Osteoblast (primary cell): ENCODE measurements at regions not wholly inside any gene's neighbourhood (a gene's known extent, or its start where the extent isn't known, plus 50 kb on each side); places are given as distances from the start of the nearest gene placed in this dataset.

ENCODE experiments used
- DNase-seq: peaks from one replicate; pipeline ENCODE4 v3.0.0; 2011; ENCODE audit warnings: low spot score, mixed read lengths; ENCODE audit not compliant: insufficient read length; ENCODE audit errors: missing footprints
- H2AFZ ChIP-seq: 2 replicates; pipeline ENCODE4 v1.6.0; 2011; ENCODE audit warnings: mild to moderate bottlenecking, low read length
- H3K27ac ChIP-seq: 2 replicates; pipeline ENCODE4 v1.5.1; 2011; ENCODE audit warnings: mild to moderate bottlenecking, low read depth, low read length, moderate library complexity
- H3K27me3 ChIP-seq: 2 replicates; pipeline ENCODE4 v1.6.0; 2012; ENCODE audit warnings: mild to moderate bottlenecking, control low read depth, inconsistent platforms, low read length, moderate library complexity; ENCODE audit not compliant: insufficient read depth
- H3K36me3 ChIP-seq: 2 replicates; pipeline ENCODE4 v1.5.1; 2011; ENCODE audit warnings: mild to moderate bottlenecking, low read length, control low read depth, moderate library complexity; ENCODE audit not compliant: insufficient read depth
- H3K4me1 ChIP-seq: 2 replicates; pipeline ENCODE4 v1.5.1; 2011; ENCODE audit warnings: mild to moderate bottlenecking, low read length, control low read depth, moderate library complexity; ENCODE audit not compliant: insufficient read depth
- H3K4me2 ChIP-seq: 2 replicates; pipeline ENCODE4 v1.6.0; 2011; ENCODE audit warnings: mild to moderate bottlenecking, low read length; ENCODE audit not compliant: insufficient read depth
- H3K4me3 ChIP-seq: fragments of 200-600 bp; sonication (generic); 3 replicates; pipeline ENCODE4 v1.5.1; 2012; ENCODE audit warnings: mild to moderate bottlenecking, low read length, inconsistent platforms; ENCODE audit not compliant: insufficient read depth
- H3K79me2 ChIP-seq: 2 replicates; pipeline ENCODE4 v1.6.0; 2012; ENCODE audit warnings: mild to moderate bottlenecking, low read length, control low read depth, inconsistent platforms; ENCODE audit not compliant: insufficient read depth
- H3K9me3 ChIP-seq: 2 replicates; pipeline ENCODE4 v1.5.1; 2011; ENCODE audit warnings: low read depth, low read length, control low read depth
- H4K20me1 ChIP-seq: 2 replicates; pipeline ENCODE4 v1.6.0; 2012; ENCODE audit warnings: mild to moderate bottlenecking, low read length, control low read depth; ENCODE audit not compliant: insufficient read depth
- CTCF ChIP-seq: IDR thresholded peaks from 2 replicates; pipeline ENCODE4 v1.5.1; 2011; ENCODE audit warnings: mild to moderate bottlenecking, low read depth, low read length, moderate library complexity; ENCODE audit errors: extremely low read depth

- H2AFZ ChIP-seq, result no peak overlapping the region
- H3K36me3 ChIP-seq, result no peaks in the 10 kb centered on the region
- TF ChIP-seq CTCF, result no peak
- H3K9me3 ChIP-seq, result peaks cover 3% of the 10 kb centered on the region
- no peak for DNase-seq
- no peak overlapping the region for H3K4me3 ChIP-seq
- no peak overlapping the region for H3K27ac ChIP-seq
- no peaks in the 10 kb centered on the region for H3K4me1 ChIP-seq
- H3K4me2 ChIP-seq, result no peak overlapping the region
- H3K27me3 ChIP-seq, result no peaks in the 10 kb centered on the region
- H3K79me2 ChIP-seq, result no peaks in the 10 kb centered on the region
- no peaks in the 10 kb centered on the region for H4K20me1 ChIP-seq
These were observed 247.1 kb downstream of the MYCN start for GRCh38 chr2:16187482-16187817.

- no peak for TF ChIP-seq CTCF
- no peak overlapping the region for H2AFZ ChIP-seq
- H3K27me3 ChIP-seq, result no peaks in the 10 kb centered on the region
- H3K36me3 ChIP-seq, result no peaks in the 10 kb centered on the region
- no peak overlapping the region for H3K27ac ChIP-seq
- no peaks in the 10 kb centered on the region for H4K20me1 ChIP-seq
- no peak overlapping the region for H3K4me2 ChIP-seq
- no peak for DNase-seq
- peaks cover 3% of the 10 kb centered on the region for H3K9me3 ChIP-seq
- no peaks in the 10 kb centered on the region for H3K79me2 ChIP-seq
- no peaks in the 10 kb centered on the region for H3K4me1 ChIP-seq
- H3K4me3 ChIP-seq, result no peak overlapping the region
These were observed 246.5 kb downstream of the MYCN start for GRCh38 chr2:16186661-16187481.

DNA sequence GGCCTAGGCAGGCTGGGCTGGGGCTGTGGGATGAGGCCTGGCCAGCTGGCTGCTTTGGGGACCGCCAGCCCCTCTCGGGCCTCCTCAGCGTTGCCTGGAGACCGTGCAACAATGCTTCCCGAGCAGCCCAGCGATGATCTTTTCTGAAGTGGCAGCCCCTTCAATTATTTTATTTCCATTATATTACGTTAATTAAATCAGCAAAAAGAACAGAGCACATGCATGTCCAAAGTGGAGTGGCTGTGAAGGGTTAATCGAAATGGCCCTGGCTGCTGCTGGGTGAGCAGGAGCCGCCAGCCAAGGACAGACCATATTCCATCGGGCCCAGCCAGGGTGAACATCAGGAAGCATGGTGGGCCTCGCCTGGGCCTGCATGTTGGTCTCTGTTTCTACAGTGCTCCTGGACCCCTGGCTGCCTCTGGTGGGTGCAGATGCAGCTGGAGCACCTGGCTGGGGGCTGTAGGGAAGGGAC lies 245.5 kb downstream of the MYCN start:
- no peak for TF ChIP-seq CTCF
- DNase-seq, result no peak

DNA sequence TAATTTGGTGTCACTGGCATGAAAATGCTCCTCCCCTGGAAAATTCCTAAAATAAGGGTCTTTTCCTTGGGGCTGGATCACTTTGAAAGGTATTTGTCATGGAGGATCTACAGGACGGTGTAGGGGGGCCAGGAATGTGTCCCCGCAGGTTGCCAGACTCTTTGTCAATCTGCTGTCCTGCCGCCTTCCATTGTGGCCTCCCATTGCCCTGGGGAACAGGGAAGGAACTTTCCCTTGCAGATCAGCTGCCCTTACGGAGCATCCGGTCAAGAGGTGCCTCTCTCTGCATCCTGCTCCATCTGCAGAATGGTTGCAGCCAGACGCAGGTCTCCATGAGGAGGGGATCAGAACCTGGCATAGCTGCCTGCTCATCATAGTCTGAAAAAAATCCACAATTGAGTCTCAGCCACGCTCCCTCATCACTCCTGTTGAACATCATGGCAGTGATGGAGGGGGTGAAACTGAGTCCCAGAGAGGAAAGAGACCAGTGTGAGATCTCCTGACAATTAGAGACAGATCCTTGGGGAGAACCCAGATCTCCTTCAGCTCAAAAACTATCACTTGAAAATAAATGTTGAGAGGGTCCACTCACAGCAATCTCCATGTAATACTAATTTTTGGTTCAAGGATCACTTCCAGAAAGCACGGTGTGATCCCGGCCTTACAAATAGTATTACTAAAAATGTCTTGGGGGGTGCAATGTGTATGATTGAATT lies 244.8 kb downstream of the MYCN start:
- Histone ChIP-seq H2AFZ (no peak overlapping the region), H3K36me3 (no peaks in the 10 kb centered on the region), H3K27ac (no peak overlapping the region), H4K20me1 (no peaks in the 10 kb centered on the region), H3K4me1 (no peaks in the 10 kb centered on the region), H3K4me3 (no peak overlapping the region), H3K4me2 (no peak overlapping the region), H3K79me2 (no peaks in the 10 kb centered on the region), H3K27me3 (no peaks in the 10 kb centered on the region), H3K9me3 (peaks cover 3% of the 10 kb centered on the region)
- no peak for TF ChIP-seq CTCF
- DNase-seq, result no peak

More for the DNA sequence above, 245.5 kb downstream of the MYCN start:
- Histone ChIP-seq H3K9me3 (peaks cover 3% of the 10 kb centered on the region), H3K27me3 (no peaks in the 10 kb centered on the region), H3K27ac (no peak overlapping the region), H3K36me3 (no peaks in the 10 kb centered on the region), H3K4me1 (no peaks in the 10 kb centered on the region), H3K79me2 (no peaks in the 10 kb centered on the region), H4K20me1 (no peaks in the 10 kb centered on the region), H2AFZ (no peak overlapping the region), H3K4me2 (no peak overlapping the region), H3K4me3 (no peak overlapping the region)
